ENCODE measurements at regions not wholly inside any gene's neighbourhood (a gene's known extent, or its start where the extent isn't known, plus 50 kb on each side); places are given as distances from the start of the nearest gene placed in this dataset.
"Not testable (repeated sequence)": the region's sequence is repeated elsewhere in the genome, so short reads cannot be mapped to it uniquely, and the experiment has no call there.

DNA sequence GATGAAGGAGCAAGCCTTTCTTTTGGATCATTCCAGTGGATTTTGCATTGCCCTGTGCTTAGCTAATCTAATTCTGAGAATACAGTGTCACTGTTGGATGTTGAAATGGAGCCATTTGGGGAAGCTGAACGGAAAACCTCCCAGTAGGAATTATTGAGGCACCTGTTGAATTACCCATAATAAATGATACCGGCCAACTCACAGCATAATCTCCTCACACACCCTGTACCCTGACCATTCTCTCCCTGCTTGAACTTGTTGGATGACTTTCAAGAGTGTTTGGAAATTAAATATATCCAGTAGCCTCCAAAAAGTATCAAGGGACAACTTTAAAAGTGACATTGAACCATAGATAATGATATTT is 171.4 kb upstream of the HES1 start:
- DNase-seq (ENCODE audit: extremely low spot score) = no peak
- no peak overlapping the region for H3K4me3 ChIP-seq
- TF ChIP-seq POLR2AphosphoS5 (IDR thresholded peaks at IDR 0.05) (no peak), POLR2A (IDR thresholded peaks at IDR 0.05; ENCODE audit: low read depth) (no peak), EP300 (IDR thresholded peaks at IDR 0.05) (no peak), CTCF (IDR thresholded peaks at IDR 0.05) (no peak)
- 88% methylated on average over 2 of the region's 2 CpGs for WGBS
- intact Hi-C loops (cut with DNase I) = no loop called here
- H3K27ac ChIP-seq (replicated peaks in 1 of 4) = no peak overlapping the region
- H3K36me3 ChIP-seq = no peaks in the 10 kb centered on the region
- no peaks in the 10 kb centered on the region for H3K9me3 ChIP-seq
- peaks cover 0 to 8% (median 5%) of the 10 kb centered on the region in 4 donors for H3K4me1 ChIP-seq
- no peaks in the 10 kb centered on the region for H3K27me3 ChIP-seq

DNA sequence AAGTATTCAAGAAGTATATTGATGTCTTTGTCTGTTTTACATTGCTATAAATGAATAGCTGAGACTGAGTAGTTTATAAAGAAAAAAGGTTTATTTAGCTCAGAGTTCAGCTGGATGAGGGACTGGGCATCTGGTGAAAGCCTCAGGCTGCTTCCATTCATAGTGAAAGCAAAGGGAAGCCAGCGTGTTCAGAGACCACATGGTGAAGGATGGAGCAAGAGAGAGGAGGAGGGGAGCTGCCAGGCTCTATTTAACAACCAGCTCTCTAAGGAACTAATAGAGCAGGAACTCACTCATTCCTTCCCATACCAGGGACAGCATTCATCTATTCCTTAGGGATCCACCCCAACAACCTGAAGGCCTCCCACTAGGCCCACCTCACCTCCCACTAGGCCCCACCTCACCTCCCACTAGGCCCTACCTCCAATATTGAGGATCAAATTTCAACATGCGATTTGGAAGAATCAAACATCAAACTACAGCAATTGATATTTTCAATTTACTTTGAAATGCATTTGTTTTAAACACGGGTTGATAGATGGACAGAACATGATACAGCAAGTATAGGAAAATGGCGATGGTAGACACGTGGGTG is 167.5 kb upstream of the HES1 start:
- intact Hi-C loops (cut with DNase I) = no loop called here
- Histone ChIP-seq H3K27me3 (no peaks in the 10 kb centered on the region), H3K4me3 (no peak overlapping the region), H3K27ac (replicated peaks in 1 of 4) (no peak overlapping the region), H3K9me3 (no peaks in the 10 kb centered on the region), H3K4me1 (peaks cover 2 to 21% (median 9%) of the 10 kb centered on the region in 4 donors), H3K36me3 (no peaks in the 10 kb centered on the region)
- 93% methylated on average over 5 of the region's 5 CpGs for WGBS
- no peak for TF ChIP-seq EP300 (IDR thresholded peaks at IDR 0.05)
- TF ChIP-seq CTCF (IDR thresholded peaks at IDR 0.05) = no peak
- no peak for TF ChIP-seq POLR2A (IDR thresholded peaks at IDR 0.05; ENCODE audit: low read depth)
- no peak for TF ChIP-seq POLR2AphosphoS5 (IDR thresholded peaks at IDR 0.05)
- no peak for DNase-seq (ENCODE audit: extremely low spot score)

DNA sequence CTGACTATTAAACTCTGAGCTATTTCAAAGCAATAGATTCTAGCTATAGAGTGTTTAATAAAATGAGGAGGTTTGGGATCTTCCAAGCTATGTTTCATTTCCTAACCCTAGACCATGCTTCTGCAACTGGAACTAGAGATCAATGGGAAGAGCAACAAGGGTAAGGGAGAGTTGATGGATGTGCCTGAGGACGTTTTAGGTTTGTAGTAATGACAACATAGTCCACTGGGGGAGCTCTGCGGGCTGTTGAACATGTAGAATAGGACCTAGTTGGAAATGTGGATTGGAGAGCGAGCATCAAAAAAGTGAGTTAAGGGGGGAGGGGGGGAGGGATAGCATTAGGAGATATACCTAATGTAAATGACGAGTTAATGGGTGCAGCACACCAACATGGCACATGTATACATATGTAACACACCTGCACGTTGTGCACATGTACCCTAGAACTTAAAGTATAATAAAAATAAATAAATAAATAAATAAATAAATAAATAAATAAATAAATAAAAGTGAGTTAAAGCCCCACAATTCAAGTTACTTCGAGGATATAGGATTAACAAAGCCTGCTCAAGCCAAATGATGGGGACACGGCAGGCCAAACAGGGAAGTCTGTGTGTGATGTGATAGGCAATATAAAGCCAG is 165.7 kb upstream of the HES1 start:
- H3K4me3 ChIP-seq; H3K36me3 ChIP-seq; H3K27ac ChIP-seq (replicated peaks in 1 of 4); H3K27me3 ChIP-seq; H3K9me3 ChIP-seq; DNase-seq (ENCODE audit: extremely low spot score): not testable (repeated sequence)
- intact Hi-C loops (cut with DNase I) = loop anchor here (10.0 kb wide), 1 partner anchor 175 kb away; no protein-coding TSS in a partner anchor
- TF ChIP-seq CTCF (IDR thresholded peaks at IDR 0.05) = peak; percentile 13 to 41 (median 19)
- WGBS = 57% methylated on average over 7 of the region's 7 CpGs
- H3K4me1 ChIP-seq = peaks cover 8 to 31% (median 23%) of the 10 kb centered on the region in 4 donors

DNA sequence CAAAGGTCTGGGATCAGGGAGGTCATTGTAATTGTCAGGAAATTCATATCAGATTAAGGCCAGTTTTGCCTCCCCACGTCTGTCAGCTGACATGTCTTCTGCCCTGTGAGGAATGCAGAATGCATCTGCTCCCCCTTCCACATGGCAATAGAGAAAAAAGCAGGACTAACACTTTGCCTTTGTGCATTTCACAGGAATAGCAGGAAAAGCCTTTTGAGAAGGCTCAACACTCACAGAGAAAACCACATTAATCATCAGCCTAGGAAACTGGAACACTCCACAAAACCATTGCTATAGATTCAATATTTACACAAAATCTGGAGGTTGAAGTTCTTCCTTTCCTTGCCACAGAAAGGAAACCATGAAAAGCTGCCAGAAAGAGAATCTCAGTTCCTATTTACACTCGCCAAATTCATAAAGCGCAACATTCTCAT is 165.2 kb upstream of the HES1 start:
- intact Hi-C loops (cut with DNase I) = loop anchor here (10.0 kb wide), 1 partner anchor 176 kb away; no protein-coding TSS in a partner anchor
- no peak for DNase-seq (ENCODE audit: extremely low spot score)
- peaks cover 8 to 32% (median 24%) of the 10 kb centered on the region in 4 donors for H3K4me1 ChIP-seq
- H3K27me3 ChIP-seq = no peaks in the 10 kb centered on the region
- no peaks in the 10 kb centered on the region for H3K36me3 ChIP-seq
- no peak overlapping the region for H3K27ac ChIP-seq (replicated peaks in 1 of 4)
- no peak overlapping the region for H3K4me3 ChIP-seq
- 64% methylated on average over 3 of the region's 3 CpGs for WGBS
- TF ChIP-seq EP300 (IDR thresholded peaks at IDR 0.05) (no peak), POLR2A (IDR thresholded peaks at IDR 0.05; ENCODE audit: low read depth) (no peak), POLR2AphosphoS5 (IDR thresholded peaks at IDR 0.05) (no peak), CTCF (IDR thresholded peaks at IDR 0.05) (no peak)
- no peaks in the 10 kb centered on the region for H3K9me3 ChIP-seq
